HG03342 (cell line): ENCODE measurements at regions not wholly inside any gene's neighbourhood (a gene's known extent, or its start where the extent isn't known, plus 50 kb on each side); places are given as distances from the start of the nearest gene placed in this dataset.

Experiments
- ATAC-seq: cut with Tn5 transposase; IDR thresholded peaks from one replicate; pipeline ENCODE4 v1.9.1; 2021; ENCODE audit warnings: mild to moderate bottlenecking, moderate library complexity; ENCODE audit not compliant: unreplicated experiment

GRCh38 chr2:45301307-45302277 is 292.3 kb upstream of the SIX2 start:
- no peak for ATAC-seq

- ATAC-seq, result no peak
These were observed 290.9 kb upstream of the SIX2 start for GRCh38 chr2:45300026-45300750.

GRCh38 chr2:45299361-45299760 is 290.1 kb upstream of the SIX2 start:
- no peak for ATAC-seq

- ATAC-seq, result no peak
These were observed 283.9 kb upstream of the SIX2 start for GRCh38 chr2:45293182-45293581.

GRCh38 chr2:45291296-45291701 is 282.0 kb upstream of the SIX2 start:
- ATAC-seq, result no peak

- ATAC-seq, result peak; percentile 74
These were observed 280.9 kb upstream of the SIX2 start for GRCh38 chr2:45289997-45290709.

- ATAC-seq, result no peak
These were observed 279.5 kb upstream of the SIX2 start for GRCh38 chr2:45288532-45289417.

- ATAC-seq, result no peak
These were observed 277.8 kb upstream of the SIX2 start for GRCh38 chr2:45287045-45287444.

GRCh38 chr2:45285771-45286390 is 276.6 kb upstream of the SIX2 start:
- ATAC-seq, result no peak

GRCh38 chr2:45285311-45285710 is 276.1 kb upstream of the SIX2 start:
- ATAC-seq, result no peak

- no peak for ATAC-seq
These were observed 275.4 kb upstream of the SIX2 start for GRCh38 chr2:45284621-45284995.

GRCh38 chr2:45283764-45284620 is 274.7 kb upstream of the SIX2 start:
- ATAC-seq, result no peak

- ATAC-seq, result no peak
These were observed 273.4 kb upstream of the SIX2 start for GRCh38 chr2:45282646-45283045.

- ATAC-seq, result no peak
These were observed 272.1 kb upstream of the SIX2 start for GRCh38 chr2:45281311-45281710.

- ATAC-seq, result no peak
These were observed 271.5 kb upstream of the SIX2 start for GRCh38 chr2:45280794-45281193.

- no peak for ATAC-seq
These were observed 270.1 kb upstream of the SIX2 start for GRCh38 chr2:45279356-45279755.

- ATAC-seq, result no peak
These were observed 269.3 kb upstream of the SIX2 start for GRCh38 chr2:45278365-45279078.

GRCh38 chr2:45276914-45277313 is 267.7 kb upstream of the SIX2 start:
- no peak for ATAC-seq
